ENCODE measurements at regions not wholly inside any gene's neighbourhood (a gene's known extent, or its start where the extent isn't known, plus 50 kb on each side); places are given as distances from the start of the nearest gene placed in this dataset.

DNA sequence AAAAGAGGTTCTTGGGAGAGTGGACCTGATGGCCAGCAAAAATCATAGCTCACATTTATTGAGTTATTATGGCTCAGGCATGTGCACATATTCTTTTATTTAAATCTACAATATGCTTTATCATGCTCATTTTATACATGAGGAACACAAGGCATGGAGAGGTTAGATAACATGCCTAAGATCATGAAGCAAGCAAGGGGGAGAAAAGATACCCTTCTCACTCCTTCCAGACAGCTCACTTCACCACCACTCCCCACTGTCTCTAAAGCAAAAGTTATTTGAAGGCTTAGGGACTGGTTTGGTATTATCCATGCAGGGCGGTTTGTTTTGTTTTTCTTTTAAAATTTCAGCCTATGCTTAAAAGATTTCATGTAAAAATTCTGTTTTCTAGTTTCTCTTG, 59.0 kb upstream of the PDE8B start:
- TF ChIP-seq, protein P1, sequence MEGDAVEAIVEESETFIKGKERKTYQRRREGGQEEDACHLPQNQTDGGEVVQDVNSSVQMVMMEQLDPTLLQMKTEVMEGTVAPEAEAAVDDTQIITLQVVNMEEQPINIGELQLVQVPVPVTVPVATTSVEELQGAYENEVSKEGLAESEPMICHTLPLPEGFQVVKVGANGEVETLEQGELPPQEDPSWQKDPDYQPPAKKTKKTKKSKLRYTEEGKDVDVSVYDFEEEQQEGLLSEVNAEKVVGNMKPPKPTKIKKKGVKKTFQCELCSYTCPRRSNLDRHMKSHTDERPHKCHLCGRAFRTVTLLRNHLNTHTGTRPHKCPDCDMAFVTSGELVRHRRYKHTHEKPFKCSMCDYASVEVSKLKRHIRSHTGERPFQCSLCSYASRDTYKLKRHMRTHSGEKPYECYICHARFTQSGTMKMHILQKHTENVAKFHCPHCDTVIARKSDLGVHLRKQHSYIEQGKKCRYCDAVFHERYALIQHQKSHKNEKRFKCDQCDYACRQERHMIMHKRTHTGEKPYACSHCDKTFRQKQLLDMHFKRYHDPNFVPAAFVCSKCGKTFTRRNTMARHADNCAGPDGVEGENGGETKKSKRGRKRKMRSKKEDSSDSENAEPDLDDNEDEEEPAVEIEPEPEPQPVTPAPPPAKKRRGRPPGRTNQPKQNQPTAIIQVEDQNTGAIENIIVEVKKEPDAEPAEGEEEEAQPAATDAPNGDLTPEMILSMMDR (IDR thresholded peaks at IDR 0.05), result no peak
- TF ChIP-seq POLR2A (IDR thresholded peaks at IDR 0.05), result no peak
